ENCODE measurements at regions not wholly inside any gene's neighbourhood (a gene's known extent, or its start where the extent isn't known, plus 50 kb on each side); places are given as distances from the start of the nearest gene placed in this dataset.

GRCh38 chr16:85454171-85454872 is 158.8 kb upstream of the GSE1 start:
- Histone ChIP-seq H3K4me1 (ENCODE audit: control insufficient read depth in 1 of 2, insufficient read depth in 2 of 2, low read length in 2 of 2) (no peaks in the 10 kb centered on the region), H3K27ac (ENCODE audit: low read depth in 1 of 2, low read length in 2 of 2) (no peak overlapping the region), H3K4me2 (replicated peaks; ENCODE audit: extremely low read depth, low read length, poor library complexity, severe bottlenecking) (no peak overlapping the region), H3K9ac (ENCODE audit: insufficient read depth, low read length, poor library complexity, severe bottlenecking) (no peak overlapping the region), H3K9me3 (replicated peaks in 1 of 2; ENCODE audit: control insufficient read depth in 1 of 2, insufficient read depth in 1 of 2, low read length in 2 of 2) (no peaks in the 10 kb centered on the region), H4K20me1 (ENCODE audit: insufficient read depth, low read length) (no peaks in the 10 kb centered on the region), H3K79me2 (ENCODE audit: insufficient read depth, low read length) (no peaks in the 10 kb centered on the region), H3K27me3 (ENCODE audit: control insufficient read depth in 2 of 2, insufficient read depth in 2 of 2, low read length in 2 of 2) (peaks cover 0 to 20% of the 10 kb centered on the region in 2 donors), H3K4me3 (replicated peaks in 1 of 3; ENCODE audit: low read depth in 2 of 3, low read length in 3 of 3) (no peak overlapping the region), H3K36me3 (replicated peaks in 1 of 2; ENCODE audit: control insufficient read depth in 1 of 2, insufficient read depth in 2 of 2, low read length in 2 of 2) (no peaks in the 10 kb centered on the region), H2AFZ (ENCODE audit: insufficient read depth, low read depth, low read length, poor library complexity, severe bottlenecking) (no peak overlapping the region)
- WGBS (ENCODE audit: insufficient coverage) = 91% methylated on average over 21 of the region's 22 CpGs
- Mint-ChIP-seq H3K4me1 (no peaks in the 10 kb centered on the region), H3K9me3 (peaks cover 0 to 4% (median 0%) of the 10 kb centered on the region in 7 donors), H3K27ac (no peak overlapping the region), H3K27me3 (ENCODE audit: low read depth in 3 of 3) (peaks cover 35 to 46% (median 39%) of the 10 kb centered on the region in 3 donors), H3K36me3 (no peaks in the 10 kb centered on the region), H3K4me3 (no peak overlapping the region)
- no peak for TF ChIP-seq CTCF (IDR thresholded peaks at IDR 0.05)
- DNase-seq = no peak
- intact Hi-C loops (cut with micrococcal nuclease) = no loop called here

DNA sequence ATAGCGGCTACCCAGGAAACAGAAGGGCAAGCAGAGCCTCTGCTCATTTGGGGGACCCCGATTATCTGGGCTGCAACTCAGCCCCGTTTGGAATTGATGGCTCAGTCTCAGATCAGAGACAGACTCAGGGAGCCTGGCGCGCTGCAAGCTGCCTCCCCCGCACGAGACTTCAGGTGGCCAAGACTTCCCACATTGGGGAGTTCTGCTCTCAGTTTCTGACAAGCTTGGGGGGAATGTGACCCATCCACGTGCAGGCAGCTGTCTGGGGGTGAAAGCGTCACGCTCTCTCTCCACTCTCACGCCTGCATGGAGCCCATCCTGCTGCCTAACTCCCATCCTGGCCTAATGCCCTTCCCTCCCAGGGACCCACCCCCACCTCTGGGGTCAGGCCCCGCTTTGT is 157.6 kb upstream of the GSE1 start:
- Histone ChIP-seq H3K4me1 (ENCODE audit: control insufficient read depth in 1 of 2, insufficient read depth in 2 of 2, low read length in 2 of 2) (no peaks in the 10 kb centered on the region), H4K20me1 (ENCODE audit: insufficient read depth, low read length) (no peaks in the 10 kb centered on the region), H3K9me3 (replicated peaks in 1 of 2; ENCODE audit: control insufficient read depth in 1 of 2, insufficient read depth in 1 of 2, low read length in 2 of 2) (no peaks in the 10 kb centered on the region), H3K79me2 (ENCODE audit: insufficient read depth, low read length) (no peaks in the 10 kb centered on the region), H3K27me3 (ENCODE audit: control insufficient read depth in 2 of 2, insufficient read depth in 2 of 2, low read length in 2 of 2) (peaks cover 0 to 23% of the 10 kb centered on the region in 2 donors), H3K4me2 (replicated peaks; ENCODE audit: extremely low read depth, low read length, poor library complexity, severe bottlenecking) (no peak overlapping the region), H2AFZ (ENCODE audit: insufficient read depth, low read depth, low read length, poor library complexity, severe bottlenecking) (no peak overlapping the region), H3K9ac (ENCODE audit: insufficient read depth, low read length, poor library complexity, severe bottlenecking) (no peak overlapping the region), H3K36me3 (replicated peaks in 1 of 2; ENCODE audit: control insufficient read depth in 1 of 2, insufficient read depth in 2 of 2, low read length in 2 of 2) (no peaks in the 10 kb centered on the region), H3K27ac (ENCODE audit: low read depth in 1 of 2, low read length in 2 of 2) (no peak overlapping the region), H3K4me3 (replicated peaks in 1 of 3; ENCODE audit: low read depth in 2 of 3, low read length in 3 of 3) (no peak overlapping the region)
- DNase-seq = no peak
- H3K27me3 Mint-ChIP-seq (ENCODE audit: low read depth in 3 of 3) = peaks cover 36 to 47% (median 40%) of the 10 kb centered on the region in 3 donors
- peaks cover 0 to 5% (median 0%) of the 10 kb centered on the region in 7 donors for H3K9me3 Mint-ChIP-seq
- H3K36me3 Mint-ChIP-seq = no peaks in the 10 kb centered on the region
- TF ChIP-seq CTCF (IDR thresholded peaks at IDR 0.05) = no peak
- no peak overlapping the region for H3K4me3 Mint-ChIP-seq
- 78% methylated on average over 11 of the region's 12 CpGs for WGBS (ENCODE audit: insufficient coverage)
- peaks cover under 1% of the 10 kb centered on the region for H3K4me1 Mint-ChIP-seq
- intact Hi-C loops (cut with micrococcal nuclease) = no loop called here
- no peak overlapping the region for H3K27ac Mint-ChIP-seq

Data from CD14-positive monocyte (primary cell).